Esophagus muscularis mucosa (tissue), 4 donors: ENCODE measurements at regions not wholly inside any gene's neighbourhood (a gene's known extent, or its start where the extent isn't known, plus 50 kb on each side); places are given as distances from the start of the nearest gene placed in this dataset.
A peak's percentile ranks its signal among the peaks of the same experiment; 100 is the strongest.

ENCODE experiments used
- DNase-seq: peaks from one replicate; pipeline ENCODE4 v3.0.0-alpha.2; 2017; ENCODE audit errors: extremely low spot score
- H3K27ac ChIP-seq, 4 donors: fragments of 200-600 bp; sonication (generic); replicated peaks in 1 of 4; 1 replicate in 3 of 4; 2 replicates in 1 of 4; pipeline ENCODE4 v1.5.1; 2016 to 2019; ENCODE audit warnings: mild to moderate bottlenecking in 1 of 4
- H3K27me3 ChIP-seq, 4 donors: fragments of 200-600 bp; sonication (generic); one replicate each; pipeline versions ENCODE4 v1.5.1 to v1.6.0; 2016 to 2019
- H3K36me3 ChIP-seq, 4 donors: fragments of 200-600 bp; sonication (generic); one replicate each; pipeline ENCODE4 v1.5.1; 2016 to 2019
- H3K4me1 ChIP-seq, 4 donors: fragments of 200-600 bp; sonication (generic); one replicate each; pipeline ENCODE4 v1.5.1; 2016 to 2019
- H3K4me3 ChIP-seq, 4 donors: fragments of 200-600 bp; sonication (generic); 1 replicate in 2 of 4; 2 replicates in 2 of 4; pipeline ENCODE4 v1.5.1; 2016 to 2019; ENCODE audit warnings: mild to moderate bottlenecking in 4 of 4, moderate library complexity in 1 of 4
- H3K9me3 ChIP-seq, 4 donors: fragments of 200-600 bp; sonication (generic); 1 replicate in 3 of 4; 2 replicates in 1 of 4; pipeline ENCODE4 v1.5.1; 2016 to 2019
- CTCF ChIP-seq, 3 experiments: fragments of 200-600 bp in 2 of 3; fragments of 450-650 bp in 1 of 3; sonication (generic) in 2 of 3; IDR thresholded peaks; one replicate each; pipeline ENCODE4 v1.5.1; 2017 to 2019; ENCODE audit warnings: antibody characterized with exemption in 3 of 3, mild to moderate bottlenecking in 2 of 3, moderate library complexity in 1 of 3
- EP300 ChIP-seq: sonication (generic); formaldehyde crosslinking; IDR thresholded peaks from one replicate; pipeline ENCODE4 v1.6.1; 2017; ENCODE audit warnings: antibody characterized with exemption
- POLR2A ChIP-seq: fragments of 450-650 bp; IDR thresholded peaks from one replicate; pipeline ENCODE4 v1.6.1; 2017; ENCODE audit warnings: antibody characterized with exemption, moderate library complexity, mild to moderate bottlenecking, low read depth
- POLR2AphosphoS5 ChIP-seq, 2 donors: sonication (generic); formaldehyde crosslinking; IDR thresholded peaks; one replicate each; pipeline ENCODE4 v1.6.1; 2017; ENCODE audit warnings: antibody characterized with exemption in 2 of 2
- WGBS: methylation state at CpG from one replicate; pipeline ENCODE4 v1.1.5; 2018; 5-methylcytosine and 5-hydroxymethylcytosine counted together
- intact Hi-C: fragments of 100-400 bp; cut with DNase I; formaldehyde crosslinking; loops from one replicate; pipeline ENCODE4 v1.15.1; 2023

DNA sequence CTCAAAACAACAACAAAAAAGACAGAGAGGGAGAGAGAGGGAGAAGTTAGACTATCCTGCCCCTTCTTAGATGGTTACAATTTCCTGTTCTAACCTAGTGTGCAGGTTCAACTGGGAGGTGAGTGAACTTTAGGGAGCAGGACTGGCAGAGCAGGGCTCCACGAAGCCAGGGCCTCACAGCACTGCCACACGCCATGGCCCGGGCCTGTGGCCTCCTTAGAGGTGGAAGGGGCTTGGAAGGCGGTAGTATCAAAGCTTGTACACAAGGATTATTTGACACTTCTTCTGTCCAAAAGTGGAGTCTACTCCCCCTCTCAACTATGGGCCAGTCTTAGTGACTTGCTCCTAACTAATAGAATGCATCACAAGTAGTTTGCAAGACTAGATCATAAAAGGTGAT is 62.9 kb upstream of the TMEM72 start:
- H3K9me3 ChIP-seq: peaks cover 0 to 6% (median 0%) of the 10 kb centered on the region in 4 donors
- TF ChIP-seq POLR2A (no peak), POLR2AphosphoS5 (IDR thresholded peaks at IDR 0.05) (no peak), EP300 (no peak), CTCF (IDR thresholded peaks at IDR 0.05) (no peak)
- intact Hi-C loops: no loop called here
- DNase-seq: peak; percentile 91
- no peaks in the 10 kb centered on the region for H3K36me3 ChIP-seq
- H3K4me1 ChIP-seq: no peaks in the 10 kb centered on the region
- no peak overlapping the region for H3K27ac ChIP-seq
- H3K27me3 ChIP-seq: no peaks in the 10 kb centered on the region
- H3K4me3 ChIP-seq: no peak overlapping the region
- WGBS: 98% methylated on average over 4 of the region's 4 CpGs

DNA sequence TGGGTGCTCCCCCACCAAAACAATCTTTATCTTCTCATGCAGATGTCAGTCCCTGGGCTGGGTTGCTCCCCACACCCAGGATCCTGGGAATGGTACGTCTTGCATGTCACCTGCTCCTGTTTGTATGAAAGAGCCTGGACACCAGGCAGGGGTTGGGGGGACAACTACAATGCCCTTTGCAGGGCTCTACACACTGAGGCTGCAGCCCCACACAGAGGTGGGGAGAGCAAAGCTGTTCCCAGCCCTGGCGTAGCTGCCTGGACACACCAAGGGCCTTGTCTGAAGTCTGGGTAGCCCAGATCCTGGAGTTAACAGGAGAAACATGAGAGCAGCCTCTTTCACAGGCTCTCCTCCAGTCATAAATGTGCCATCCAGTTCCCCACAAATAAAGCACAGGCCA is 61.2 kb upstream of the TMEM72 start:
- H3K36me3 ChIP-seq: no peaks in the 10 kb centered on the region
- 95% methylated on average over 2 of the region's 2 CpGs for WGBS

DNA sequence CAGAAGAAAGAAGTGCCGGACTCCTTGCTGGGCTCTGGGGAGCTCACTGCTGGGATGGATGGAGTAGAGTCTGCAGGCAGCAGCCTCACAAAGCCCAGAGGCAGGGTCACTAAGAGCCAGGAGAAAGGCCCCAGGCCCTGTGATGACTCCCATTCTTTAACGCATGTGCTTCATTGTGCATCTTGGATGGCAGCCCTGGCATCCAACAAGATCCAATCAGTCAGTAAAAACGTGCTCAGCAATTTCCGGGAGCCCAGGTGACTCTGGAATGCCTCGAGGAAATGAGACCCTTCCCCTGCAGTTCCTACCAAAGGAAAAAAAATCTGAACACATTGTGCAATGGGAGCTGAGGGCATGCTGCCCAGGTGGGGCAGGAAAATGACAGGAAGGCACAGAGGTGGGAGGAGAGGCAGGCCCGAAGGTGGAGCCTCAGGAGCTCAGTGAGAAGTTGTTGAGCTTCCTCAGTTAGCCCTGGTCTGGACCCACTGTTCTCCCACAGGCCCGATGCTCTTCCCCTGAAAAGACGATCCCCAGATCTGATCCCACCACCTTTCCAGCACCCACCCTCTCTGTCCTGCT is 60.7 kb upstream of the TMEM72 start:
- Histone ChIP-seq H3K27ac (no peak overlapping the region), H3K4me1 (no peaks in the 10 kb centered on the region), H3K9me3 (peaks cover 0 to 6% (median 0%) of the 10 kb centered on the region in 4 donors), H3K27me3 (no peaks in the 10 kb centered on the region), H3K36me3 (no peaks in the 10 kb centered on the region), H3K4me3 (no peak overlapping the region)
- no peak for DNase-seq
- 83% methylated on average over 8 of the region's 8 CpGs for WGBS
- intact Hi-C loops: no loop called here
- TF ChIP-seq POLR2A (no peak), POLR2AphosphoS5 (IDR thresholded peaks at IDR 0.05) (peak in 1 of 2 donors; percentile 17)

More for the DNA sequence above, 61.2 kb upstream of the TMEM72 start:
- Histone ChIP-seq H3K4me3 (no peak overlapping the region), H3K9me3 (peaks cover 0 to 6% (median 0%) of the 10 kb centered on the region in 4 donors), H3K27me3 (no peaks in the 10 kb centered on the region), H3K4me1 (no peaks in the 10 kb centered on the region), H3K27ac (no peak overlapping the region)
- TF ChIP-seq EP300 (no peak), POLR2A (no peak), POLR2AphosphoS5 (IDR thresholded peaks at IDR 0.05) (no peak), CTCF (IDR thresholded peaks at IDR 0.05) (no peak)
- no peak for DNase-seq
- intact Hi-C loops: no loop called here

DNA sequence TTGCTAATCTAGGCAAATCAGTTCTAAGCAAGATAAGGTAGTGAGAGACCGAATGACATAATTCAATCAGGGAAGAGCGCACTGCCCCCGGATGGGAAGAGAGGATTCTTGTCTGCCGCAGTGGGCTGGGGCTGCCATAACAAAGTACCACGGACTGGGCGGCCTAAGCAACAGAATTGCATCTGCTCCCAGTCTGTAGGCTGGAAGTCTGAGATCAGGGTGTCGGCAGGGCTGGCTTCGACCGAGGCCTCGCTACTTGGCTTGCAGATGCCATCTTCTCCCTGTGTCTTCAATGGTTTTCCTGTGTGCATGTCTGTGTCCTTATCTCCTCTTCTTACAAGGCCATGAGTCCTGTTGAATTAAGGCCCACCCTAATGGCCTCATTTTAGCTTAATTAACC is 59.7 kb upstream of the TMEM72 start:
- intact Hi-C loops: no loop called here
- Histone ChIP-seq H3K27me3 (no peaks in the 10 kb centered on the region), H3K36me3 (no peaks in the 10 kb centered on the region), H3K4me1 (no peaks in the 10 kb centered on the region), H3K4me3 (no peak overlapping the region), H3K27ac (no peak overlapping the region), H3K9me3 (peaks cover 0 to 6% (median 0%) of the 10 kb centered on the region in 4 donors)
- no peak for TF ChIP-seq CTCF (IDR thresholded peaks at IDR 0.05)
- no peak for TF ChIP-seq POLR2AphosphoS5 (IDR thresholded peaks at IDR 0.05)
- no peak for TF ChIP-seq POLR2A
- TF ChIP-seq EP300: no peak
- 84% methylated on average over 10 of the region's 10 CpGs for WGBS
- no peak for DNase-seq

DNA sequence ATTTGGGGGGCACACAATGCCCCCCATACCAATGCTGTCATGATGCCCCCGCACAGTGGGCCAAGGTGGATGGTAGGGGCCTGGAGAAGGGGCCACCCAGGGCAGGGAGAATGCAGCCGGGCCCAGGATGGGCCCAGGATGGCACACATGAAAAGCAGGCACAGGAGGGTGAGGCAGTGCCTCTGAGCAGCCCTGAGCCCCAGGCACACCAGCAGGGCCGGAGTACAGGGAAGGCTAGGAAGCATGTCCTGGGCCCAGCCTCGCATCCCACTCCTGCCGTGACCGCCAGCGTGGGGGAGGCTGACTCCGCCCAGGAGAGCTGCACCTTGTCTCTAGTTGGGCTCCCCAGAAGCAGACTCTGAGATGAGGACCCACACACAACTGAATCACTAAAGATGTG is 59.3 kb upstream of the TMEM72 start:
- no peak for TF ChIP-seq EP300
- no peak for TF ChIP-seq POLR2A
- TF ChIP-seq POLR2AphosphoS5 (IDR thresholded peaks at IDR 0.05): no peak
- 94% methylated on average over 8 of the region's 8 CpGs for WGBS
- Histone ChIP-seq H3K4me1 (no peaks in the 10 kb centered on the region), H3K27ac (no peak overlapping the region), H3K27me3 (no peaks in the 10 kb centered on the region), H3K36me3 (no peaks in the 10 kb centered on the region), H3K9me3 (peaks cover 0 to 6% (median 0%) of the 10 kb centered on the region in 4 donors), H3K4me3 (no peak overlapping the region)
- no peak for DNase-seq
- intact Hi-C loops: no loop called here
